ENCODE measurements at regions not wholly inside any gene's neighbourhood (a gene's known extent, or its start where the extent isn't known, plus 50 kb on each side); places are given as distances from the start of the nearest gene placed in this dataset.
"Not testable (repeated sequence)": the region's sequence is repeated elsewhere in the genome, so short reads cannot be mapped to it uniquely, and the experiment has no call there.

GRCh38 chr16:49936791-49937190 is 80.9 kb upstream of the ZNF423 start:
- intact Hi-C loops (cut with DNase I) = no loop called here
- no peak for ATAC-seq
- no peak for DNase-seq (ENCODE audit: low spot score)

GRCh38 chr16:49937886-49938285 is 82.0 kb upstream of the ZNF423 start:
- DNase-seq (ENCODE audit: low spot score) = no peak
- intact Hi-C loops (cut with DNase I) = no loop called here
- no peak for ATAC-seq

- DNase-seq (ENCODE audit: low spot score) = no peak
- intact Hi-C loops (cut with DNase I) = no loop called here
- ATAC-seq = no peak
Observed at GRCh38 chr16:49939495-49939894, 83.6 kb upstream of the ZNF423 start.

- no peak for ATAC-seq
- no peak for DNase-seq (ENCODE audit: low spot score)
- intact Hi-C loops (cut with DNase I) = no loop called here
Observed at GRCh38 chr16:49940464-49941224, 84.4 kb upstream of the CNEP1R1 start.

GRCh38 chr16:49944221-49944620 is 80.8 kb upstream of the CNEP1R1 start:
- ATAC-seq = no peak
- intact Hi-C loops (cut with DNase I) = no loop called here
- DNase-seq (ENCODE audit: low spot score) = no peak

GRCh38 chr16:49947907-49948678 is 76.9 kb upstream of the CNEP1R1 start:
- intact Hi-C loops (cut with DNase I) = no loop called here
- DNase-seq (ENCODE audit: low spot score) (no peak), ATAC-seq (no peak)

- intact Hi-C loops (cut with DNase I) = no loop called here
- no peak for ATAC-seq
- DNase-seq (ENCODE audit: low spot score) = no peak
Observed at GRCh38 chr16:49951574-49952195, 73.3 kb upstream of the CNEP1R1 start.

GRCh38 chr16:49952386-49952785 is 72.6 kb upstream of the CNEP1R1 start:
- intact Hi-C loops (cut with DNase I) = no loop called here
- no peak for ATAC-seq
- DNase-seq (ENCODE audit: low spot score) = no peak

GRCh38 chr16:49953090-49953489 is 71.9 kb upstream of the CNEP1R1 start:
- no peak for ATAC-seq
- intact Hi-C loops (cut with DNase I) = no loop called here

GRCh38 chr16:49955858-49956257 is 69.2 kb upstream of the CNEP1R1 start:
- intact Hi-C loops (cut with DNase I) = no loop called here
- DNase-seq (ENCODE audit: low spot score) (no peak), ATAC-seq (no peak)

More at GRCh38 chr16:49953090-49953489, 71.9 kb upstream of the CNEP1R1 start:
- DNase-seq (ENCODE audit: low spot score) = no peak

- intact Hi-C loops (cut with DNase I) = no loop called here
- no peak for DNase-seq (ENCODE audit: low spot score)
- no peak for ATAC-seq
Observed at GRCh38 chr16:49956915-49957314, 68.1 kb upstream of the CNEP1R1 start.

- ATAC-seq = no peak
- DNase-seq (ENCODE audit: low spot score) = no peak
- intact Hi-C loops (cut with DNase I) = no loop called here
Observed at GRCh38 chr16:49958448-49958847, 66.6 kb upstream of the CNEP1R1 start.

- ATAC-seq (no peak), DNase-seq (ENCODE audit: low spot score) (no peak)
- intact Hi-C loops (cut with DNase I) = no loop called here
Observed at GRCh38 chr16:49959552-49960277, 65.3 kb upstream of the CNEP1R1 start.

- intact Hi-C loops (cut with DNase I) = no loop called here
- ATAC-seq = no peak
- no peak for DNase-seq (ENCODE audit: low spot score)
Observed at GRCh38 chr16:49961089-49961488, 63.9 kb upstream of the CNEP1R1 start.

GRCh38 chr16:49962566-49962965 is 62.5 kb upstream of the CNEP1R1 start:
- DNase-seq (ENCODE audit: low spot score); ATAC-seq; intact Hi-C loops (cut with DNase I): not testable (repeated sequence)

GRCh38 chr16:49964316-49964715 is 60.7 kb upstream of the CNEP1R1 start:
- intact Hi-C loops (cut with DNase I) = no loop called here
- DNase-seq (ENCODE audit: low spot score) (no peak), ATAC-seq (no peak)

GRCh38 chr16:49964973-49965372 is 60.1 kb upstream of the CNEP1R1 start:
- intact Hi-C loops (cut with DNase I) = no loop called here
- ATAC-seq (no peak), DNase-seq (ENCODE audit: low spot score) (no peak)

GRCh38 chr16:49967012-49967559 is 57.9 kb upstream of the CNEP1R1 start:
- no peak for DNase-seq (ENCODE audit: low spot score)
- intact Hi-C loops (cut with DNase I) = no loop called here
- no peak for ATAC-seq
